GM12891 (cell line): ENCODE measurements at regions not wholly inside any gene's neighbourhood (a gene's known extent, or its start where the extent isn't known, plus 50 kb on each side); places are given as distances from the start of the nearest gene placed in this dataset.

Experiments
- PAX5 ChIP-seq: IDR thresholded peaks from 2 replicates; pipeline ENCODE4 v1.6.1; 2011; ENCODE audit warnings: low read length, moderate library complexity, mild to moderate bottlenecking; ENCODE audit not compliant: insufficient read depth, severe bottlenecking
- POLR2A ChIP-seq: IDR thresholded peaks from 2 replicates; pipeline ENCODE4 v1.6.1; 2011; ENCODE audit warnings: low read depth, low read length, control low read depth
- POLR2AphosphoS5 ChIP-seq: IDR thresholded peaks from 2 replicates; pipeline ENCODE4 v1.6.1; 2011; ENCODE audit warnings: low read depth, low read length, control low read depth
- POU2F2 ChIP-seq: IDR thresholded peaks from 2 replicates; pipeline ENCODE4 v1.6.1; 2011; ENCODE audit warnings: low read depth, mild to moderate bottlenecking, control low read depth, low read length, moderate library complexity
- SPI1 ChIP-seq: IDR thresholded peaks from 2 replicates; pipeline ENCODE4 v1.6.1; 2011; ENCODE audit warnings: low read depth, low read length, control low read depth
- TAF1 ChIP-seq: IDR thresholded peaks from 2 replicates; pipeline ENCODE4 v1.6.1; 2011; ENCODE audit warnings: low read depth, low read length, control low read depth

- TF ChIP-seq POLR2A (no peak), POLR2AphosphoS5 (no peak), TAF1 (no peak), POU2F2 (no peak), PAX5 (no peak), SPI1 (no peak)
These were observed 298.6 kb upstream of the PPARGC1A start for GRCh38 chr4:24188459-24188858.
